A549 (cell line): ENCODE measurements at regions not wholly inside any gene's neighbourhood (a gene's known extent, or its start where the extent isn't known, plus 50 kb on each side); places are given as distances from the start of the nearest gene placed in this dataset.

Experiments
- BCL3 ChIP-seq: fragments of >200 bp; sonication (Bioruptor Twin); formaldehyde crosslinking; IDR thresholded peaks from 3 replicates; pipeline ENCODE4 v1.6.1; 2016
- CBX2 ChIP-seq: fragments of 200-600 bp; sonication (generic); IDR thresholded peaks from 2 replicates; pipeline ENCODE4 v1.6.1; 2016; ENCODE audit warnings: low read depth, mild to moderate bottlenecking, borderline replicate concordance
- CEBPB ChIP-seq, 2 experiments: fragments of >200 bp in 1 of 2; sonication (Bioruptor Twin) in 1 of 2; formaldehyde crosslinking in 1 of 2; IDR thresholded peaks; 2 replicates each; pipeline ENCODE4 v1.6.1; 2012 to 2016
- CHD4 ChIP-seq: fragments of 200-600 bp; sonication (generic); IDR thresholded peaks from 2 replicates; pipeline ENCODE4 v1.6.1; 2016; ENCODE audit warnings: antibody characterized with exemption, mild to moderate bottlenecking, borderline replicate concordance
- FOSL2 ChIP-seq, 2 experiments: fragments of 450-650 bp in 1 of 2; fragments of >200 bp in 1 of 2; sonication (Bioruptor Twin) in 1 of 2; formaldehyde crosslinking; IDR thresholded peaks; 2 replicates each; pipeline versions ENCODE4 v1.5.0 to v1.6.1; 2016 to 2020; ENCODE audit warnings: mild to moderate bottlenecking in 1 of 2, moderate library complexity in 1 of 2
- POLR2A ChIP-seq: IDR thresholded peaks from 2 replicates; pipeline ENCODE4 v1.6.1; 2012; ENCODE audit warnings: mild to moderate bottlenecking, low read length
- POLR2AphosphoS2 ChIP-seq: conservative IDR thresholded peaks from 2 replicates; pipeline ENCODE4 v1.6.1; 2012; ENCODE audit warnings: low read length, improper control_type of control experiment, inconsistent platforms
- RAD21 ChIP-seq, 2 experiments: fragments of >200 bp in 1 of 2; sonication (Bioruptor Twin) in 1 of 2; formaldehyde crosslinking in 1 of 2; IDR thresholded peaks in 1 of 2; conservative IDR thresholded peaks in 1 of 2; 2 replicates in 1 of 2; 3 replicates in 1 of 2; pipeline ENCODE4 v1.6.1; 2012 to 2018; ENCODE audit warnings: inconsistent platforms in 1 of 2
- SMC3 ChIP-seq: fragments of >200 bp; sonication (Bioruptor Twin); formaldehyde crosslinking; IDR thresholded peaks from 3 replicates; pipeline ENCODE4 v1.6.1; 2018; ENCODE audit warnings: inconsistent platforms
- USF2 ChIP-seq: fragments of 450-650 bp; IDR thresholded peaks from 2 replicates; pipeline ENCODE4 v1.6.1; 2014; ENCODE audit warnings: antibody characterized with exemption
- ZC3H11A ChIP-seq: fragments of 450-650 bp; IDR thresholded peaks from 2 replicates; pipeline ENCODE4 v1.6.1; 2014; ENCODE audit warnings: antibody characterized with exemption, mild to moderate bottlenecking
- TF ChIP-seq, protein P1 (sequence below): fragments of >200 bp; sonication (Bioruptor Twin); formaldehyde crosslinking; IDR thresholded peaks from 3 replicates; pipeline ENCODE4 v1.5.1; 2016

GRCh38 chr16:65783709-65784474 is 582.6 kb upstream of the CDH5 start:
- TF ChIP-seq RAD21 (conservative IDR thresholded peaks at IDR 0.05 in 1 of 2, IDR thresholded peaks at IDR 0.05 in 1 of 2) (no peak), FOSL2 (IDR thresholded peaks at IDR 0.05) (no peak), FOSL2 (CRISPR knock-in tag; IDR thresholded peaks at IDR 0.05) (no peak), CBX2 (no peak), POLR2A (no peak), USF2 (no peak), POLR2AphosphoS2 (no peak), BCL3 (no peak), CHD4 (no peak), CEBPB (IDR thresholded peaks at IDR 0.05) (no peak), SMC3 (no peak), ZC3H11A (no peak)
- TF ChIP-seq, protein P1, sequence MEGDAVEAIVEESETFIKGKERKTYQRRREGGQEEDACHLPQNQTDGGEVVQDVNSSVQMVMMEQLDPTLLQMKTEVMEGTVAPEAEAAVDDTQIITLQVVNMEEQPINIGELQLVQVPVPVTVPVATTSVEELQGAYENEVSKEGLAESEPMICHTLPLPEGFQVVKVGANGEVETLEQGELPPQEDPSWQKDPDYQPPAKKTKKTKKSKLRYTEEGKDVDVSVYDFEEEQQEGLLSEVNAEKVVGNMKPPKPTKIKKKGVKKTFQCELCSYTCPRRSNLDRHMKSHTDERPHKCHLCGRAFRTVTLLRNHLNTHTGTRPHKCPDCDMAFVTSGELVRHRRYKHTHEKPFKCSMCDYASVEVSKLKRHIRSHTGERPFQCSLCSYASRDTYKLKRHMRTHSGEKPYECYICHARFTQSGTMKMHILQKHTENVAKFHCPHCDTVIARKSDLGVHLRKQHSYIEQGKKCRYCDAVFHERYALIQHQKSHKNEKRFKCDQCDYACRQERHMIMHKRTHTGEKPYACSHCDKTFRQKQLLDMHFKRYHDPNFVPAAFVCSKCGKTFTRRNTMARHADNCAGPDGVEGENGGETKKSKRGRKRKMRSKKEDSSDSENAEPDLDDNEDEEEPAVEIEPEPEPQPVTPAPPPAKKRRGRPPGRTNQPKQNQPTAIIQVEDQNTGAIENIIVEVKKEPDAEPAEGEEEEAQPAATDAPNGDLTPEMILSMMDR = no peak
